Activated CD4-positive, alpha-beta T cell treated with anti-CD3 and anti-CD28 coated beads, Interleukin-2, amount 10 ng/mL, durations not matched to agents 7 days and 5 days (primary cell): ENCODE measurements at regions not wholly inside any gene's neighbourhood (a gene's known extent, or its start where the extent isn't known, plus 50 kb on each side); places are given as distances from the start of the nearest gene placed in this dataset.

Source experiments
- CTCF ChIA-PET: fragments of 350-600 bp; sonication (Branson Sonifier 250); formaldehyde crosslinking; loops from one replicate; lab custom pipeline; 2021; ENCODE audit warnings: antibody characterized with exemption; lab: Charles Lee
- POLR2A ChIA-PET: fragments of 350-600 bp; sonication (Branson Sonifier 250); formaldehyde crosslinking; loops from one replicate; lab custom pipeline; 2021; ENCODE audit warnings: antibody characterized with exemption; lab: Charles Lee
- DNase-seq: peaks from one replicate; pipeline ENCODE4 v3.0.0-alpha.2; 2020
- H3K27ac Mint-ChIP-seq: one replicate; pipeline ENCODE4 v1.8.0; 2021; ENCODE audit warnings: mild to moderate bottlenecking, moderate library complexity, mixed read lengths
- H3K27me3 Mint-ChIP-seq: one replicate; pipeline ENCODE4 v1.8.0; 2021; ENCODE audit warnings: mixed read lengths
- H3K36me3 Mint-ChIP-seq: one replicate; pipeline ENCODE4 v1.8.0; 2021; ENCODE audit warnings: low read depth, mixed read lengths
- H3K4me1 Mint-ChIP-seq: one replicate; pipeline ENCODE4 v1.8.0; 2021; ENCODE audit warnings: mixed read lengths
- H3K4me3 Mint-ChIP-seq: one replicate; pipeline ENCODE4 v1.8.0; 2021; ENCODE audit warnings: mild to moderate bottlenecking, moderate library complexity, mixed read lengths
- H3K9me3 Mint-ChIP-seq: one replicate; pipeline ENCODE4 v1.8.0; 2021; ENCODE audit warnings: mixed read lengths

GRCh38 chr22:27135031-27135981, 477.9 kb downstream of the MIAT start:
- CTCF ChIA-PET = no interaction called here
- Mint-ChIP-seq H3K4me1 (peaks cover 7% of the 10 kb centered on the region), H3K36me3 (no peaks in the 10 kb centered on the region), H3K27me3 (peaks cover 3% of the 10 kb centered on the region), H3K27ac (no peak overlapping the region), H3K4me3 (no peak overlapping the region), H3K9me3 (peaks cover 4% of the 10 kb centered on the region)
- no peak for DNase-seq
- POLR2A ChIA-PET = no interaction called here

GRCh38 chr22:27136596-27136995, 479.2 kb downstream of the MIAT start:
- peaks cover 6% of the 10 kb centered on the region for H3K27me3 Mint-ChIP-seq
- H3K4me1 Mint-ChIP-seq = peaks cover 7% of the 10 kb centered on the region
- no peaks in the 10 kb centered on the region for H3K36me3 Mint-ChIP-seq
- ChIA-PET POLR2A (no interaction called here), CTCF (no interaction called here)
- no peak overlapping the region for H3K27ac Mint-ChIP-seq
- no peak overlapping the region for H3K4me3 Mint-ChIP-seq
- no peak for DNase-seq
- peaks cover 4% of the 10 kb centered on the region for H3K9me3 Mint-ChIP-seq

DNA sequence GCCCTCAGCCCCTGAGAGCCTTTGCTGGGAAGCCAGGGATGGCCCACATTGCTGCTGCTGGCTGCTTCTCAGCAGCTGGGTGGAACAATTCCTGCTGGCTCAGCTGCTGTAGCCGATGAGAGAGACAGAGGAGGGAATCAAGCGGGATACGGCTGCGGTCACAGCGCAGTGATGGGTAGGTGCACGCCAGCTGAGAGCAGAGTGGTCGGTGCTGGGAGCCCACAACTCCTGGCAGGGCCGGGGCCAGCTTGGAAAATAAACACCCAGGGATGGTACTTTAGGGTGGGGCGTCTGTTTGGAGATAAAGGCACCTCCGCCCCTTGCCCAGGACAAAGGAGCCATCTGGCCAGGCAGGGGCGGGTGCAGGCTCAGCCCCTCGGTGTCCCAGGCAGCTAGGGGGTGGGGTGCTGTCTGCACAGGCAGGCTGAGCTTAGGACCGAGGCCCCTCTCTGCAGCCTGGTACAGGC, 480.5 kb downstream of the MIAT start:
- ChIA-PET CTCF (no interaction called here), POLR2A (no interaction called here)
- H3K36me3 Mint-ChIP-seq = no peaks in the 10 kb centered on the region
- peaks cover 4% of the 10 kb centered on the region for H3K9me3 Mint-ChIP-seq
- DNase-seq = no peak
- peaks cover 7% of the 10 kb centered on the region for H3K4me1 Mint-ChIP-seq
- no peak overlapping the region for H3K27ac Mint-ChIP-seq
- H3K4me3 Mint-ChIP-seq = no peak overlapping the region
- H3K27me3 Mint-ChIP-seq = peaks cover 5% of the 10 kb centered on the region

DNA sequence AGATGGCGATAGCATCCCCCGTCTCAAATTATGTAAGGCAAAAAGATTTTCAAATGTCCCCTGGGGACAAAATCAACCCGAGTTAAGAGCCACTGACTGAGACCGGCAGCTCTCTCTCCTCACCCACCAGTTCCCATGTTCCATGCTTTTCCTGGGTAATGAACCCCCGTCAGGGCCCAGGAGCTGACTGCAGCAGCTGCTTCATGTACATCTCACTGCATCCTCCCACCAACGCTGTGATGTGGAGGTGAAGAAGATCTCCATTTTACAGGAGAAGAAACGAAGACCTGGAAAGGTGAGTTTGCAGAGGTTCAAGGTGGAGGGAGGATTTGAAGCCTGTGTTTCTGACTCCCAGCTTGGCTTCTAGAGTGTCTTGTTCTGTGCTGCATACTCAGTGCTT, 481.1 kb downstream of the MIAT start:
- Mint-ChIP-seq H3K9me3 (peaks cover 4% of the 10 kb centered on the region), H3K27me3 (peaks cover 5% of the 10 kb centered on the region), H3K36me3 (no peaks in the 10 kb centered on the region), H3K27ac (no peak overlapping the region), H3K4me1 (peaks cover 7% of the 10 kb centered on the region), H3K4me3 (no peak overlapping the region)
- DNase-seq = no peak
- ChIA-PET POLR2A (no interaction called here), CTCF (no interaction called here)

DNA sequence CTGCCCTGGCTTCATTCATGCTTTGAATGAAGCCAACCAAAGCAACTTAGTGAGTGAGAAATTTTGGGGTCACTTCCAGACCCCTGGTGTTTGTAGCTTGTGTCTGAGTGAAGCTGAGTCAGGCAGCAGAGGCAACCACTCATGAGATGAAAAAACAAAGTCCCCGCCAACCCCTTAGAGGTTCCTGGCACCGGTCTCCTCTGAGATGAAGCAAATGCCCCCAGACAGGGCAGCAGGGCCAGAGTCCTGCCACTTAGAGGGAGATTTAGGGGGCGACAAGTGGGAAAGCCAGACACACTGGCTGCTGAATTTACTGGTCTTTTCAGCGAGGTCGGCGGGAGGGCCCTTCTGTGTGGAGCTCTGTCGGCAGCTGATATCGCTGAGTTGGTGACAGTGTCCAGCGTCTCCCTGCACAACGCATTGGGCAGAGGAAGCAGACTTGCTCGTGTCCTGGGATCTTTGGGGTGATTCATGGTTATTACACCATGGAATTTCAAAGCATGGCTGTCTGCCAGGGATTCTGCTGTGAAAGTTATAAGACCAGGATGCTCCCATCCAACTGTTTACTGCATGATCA, 482.6 kb downstream of the MIAT start:
- CTCF ChIA-PET = no interaction called here
- H3K27me3 Mint-ChIP-seq = peaks cover 5% of the 10 kb centered on the region
- H3K9me3 Mint-ChIP-seq = peaks cover 4% of the 10 kb centered on the region

DNA sequence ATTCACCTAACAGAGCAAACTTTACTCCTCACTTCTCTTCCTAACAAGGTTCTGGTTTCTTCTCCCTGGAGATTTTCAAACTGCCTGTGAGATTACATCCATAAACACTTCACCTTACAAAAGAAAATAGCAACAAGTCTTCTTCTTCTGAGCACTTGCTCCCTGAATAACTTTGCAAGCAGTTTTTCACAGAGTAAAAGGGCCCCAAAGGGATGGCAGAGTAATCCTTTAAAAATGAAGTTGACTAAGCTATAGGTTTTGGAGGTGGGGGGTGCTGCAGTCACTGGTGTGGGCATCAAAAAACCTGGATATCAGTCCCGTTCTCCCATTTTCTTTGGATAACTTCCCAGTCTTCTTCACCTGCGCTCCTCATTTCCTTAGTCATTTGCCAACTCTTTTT, 484.9 kb downstream of the MIAT start:
- POLR2A ChIA-PET = no interaction called here
- H3K27ac Mint-ChIP-seq = no peak overlapping the region
- no peaks in the 10 kb centered on the region for H3K9me3 Mint-ChIP-seq

More for the DNA sequence above, 482.6 kb downstream of the MIAT start:
- POLR2A ChIA-PET = no interaction called here
- DNase-seq = no peak
- no peak overlapping the region for H3K4me3 Mint-ChIP-seq
- H3K27ac Mint-ChIP-seq = no peak overlapping the region
- no peaks in the 10 kb centered on the region for H3K4me1 Mint-ChIP-seq
- no peaks in the 10 kb centered on the region for H3K36me3 Mint-ChIP-seq

DNA sequence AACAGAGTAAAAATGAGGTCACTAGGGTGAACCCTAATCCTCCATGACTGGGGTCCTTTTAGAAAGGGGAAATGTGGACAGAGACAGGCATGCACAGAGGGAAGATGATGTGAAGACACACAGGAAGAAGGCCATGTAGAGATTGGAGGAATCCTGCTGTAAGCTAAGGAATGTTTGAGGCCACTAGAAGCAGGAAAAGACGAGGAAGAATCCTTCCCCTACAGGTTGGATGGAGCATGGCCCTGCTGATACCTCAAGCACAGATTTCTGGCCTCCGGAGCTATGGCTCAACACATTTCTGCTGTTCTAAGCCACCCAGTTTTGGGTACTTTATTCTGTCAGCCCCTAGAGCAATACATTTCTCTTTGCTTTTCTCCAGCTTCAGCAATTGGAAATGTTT, 486.9 kb downstream of the MIAT start:
- no peaks in the 10 kb centered on the region for H3K36me3 Mint-ChIP-seq
- POLR2A ChIA-PET = no interaction called here
- no peak overlapping the region for H3K27ac Mint-ChIP-seq
- peaks cover 7% of the 10 kb centered on the region for H3K9me3 Mint-ChIP-seq
- peaks cover 5% of the 10 kb centered on the region for H3K27me3 Mint-ChIP-seq
- H3K4me3 Mint-ChIP-seq = no peak overlapping the region
- CTCF ChIA-PET = no interaction called here
- DNase-seq = no peak
- no peaks in the 10 kb centered on the region for H3K4me1 Mint-ChIP-seq

More for the DNA sequence above, 484.9 kb downstream of the MIAT start:
- Mint-ChIP-seq H3K27me3 (peaks cover 5% of the 10 kb centered on the region), H3K4me1 (no peaks in the 10 kb centered on the region), H3K36me3 (no peaks in the 10 kb centered on the region), H3K4me3 (no peak overlapping the region)
- no peak for DNase-seq
- CTCF ChIA-PET = no interaction called here

- H3K27me3 Mint-ChIP-seq = peaks cover 14% of the 10 kb centered on the region
- no peak overlapping the region for H3K4me3 Mint-ChIP-seq
- ChIA-PET CTCF (no interaction called here), POLR2A (no interaction called here)
- no peak for DNase-seq
- H3K36me3 Mint-ChIP-seq = no peaks in the 10 kb centered on the region
- H3K27ac Mint-ChIP-seq = no peak overlapping the region
- peaks cover 9% of the 10 kb centered on the region for H3K9me3 Mint-ChIP-seq
- peaks cover 4% of the 10 kb centered on the region for H3K4me1 Mint-ChIP-seq
Measured at GRCh38 chr22:27146866-27147633, 489.7 kb downstream of the MIAT start.

GRCh38 chr22:27148055-27148454, 490.7 kb downstream of the MIAT start:
- POLR2A ChIA-PET = no interaction called here
- Mint-ChIP-seq H3K4me3 (no peak overlapping the region), H3K27ac (no peak overlapping the region), H3K9me3 (peaks cover 9% of the 10 kb centered on the region), H3K4me1 (peaks cover 4% of the 10 kb centered on the region), H3K36me3 (no peaks in the 10 kb centered on the region), H3K27me3 (peaks cover 14% of the 10 kb centered on the region)
- no peak for DNase-seq
- CTCF ChIA-PET = no interaction called here

DNA sequence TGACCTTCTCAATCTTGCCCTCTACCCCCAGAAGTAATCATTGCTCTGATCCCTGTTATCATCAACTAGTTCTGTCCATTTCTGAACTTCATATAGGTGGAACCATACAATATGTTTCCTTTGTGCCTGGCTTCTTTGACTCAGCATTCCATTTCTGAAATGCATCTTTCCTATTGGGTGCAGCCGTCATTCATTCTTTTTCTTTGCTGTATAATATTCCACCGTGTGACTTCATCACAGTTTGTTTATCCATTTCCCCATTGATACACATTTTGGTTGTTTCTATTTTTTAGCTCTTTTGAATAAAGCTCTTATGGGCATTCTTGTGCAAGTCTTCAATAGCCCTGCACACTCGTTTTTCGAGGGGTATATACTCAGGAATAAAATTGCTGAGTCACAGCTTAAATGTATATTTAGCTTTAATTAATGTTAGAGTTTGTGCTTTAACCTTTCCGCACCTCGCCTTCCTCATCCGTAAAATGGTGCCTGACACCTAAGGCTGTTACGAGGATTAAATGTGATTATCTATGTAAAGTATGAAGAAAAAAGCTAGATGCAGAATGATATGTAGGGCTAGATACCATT, 491.6 kb downstream of the MIAT start:
- no peak for DNase-seq
- no peak overlapping the region for H3K27ac Mint-ChIP-seq
- CTCF ChIA-PET = no interaction called here
- POLR2A ChIA-PET = no interaction called here
- H3K4me1 Mint-ChIP-seq = peaks cover 4% of the 10 kb centered on the region
- peaks cover 16% of the 10 kb centered on the region for H3K27me3 Mint-ChIP-seq
- no peaks in the 10 kb centered on the region for H3K36me3 Mint-ChIP-seq
- H3K4me3 Mint-ChIP-seq = no peak overlapping the region
- H3K9me3 Mint-ChIP-seq = peaks cover 13% of the 10 kb centered on the region

DNA sequence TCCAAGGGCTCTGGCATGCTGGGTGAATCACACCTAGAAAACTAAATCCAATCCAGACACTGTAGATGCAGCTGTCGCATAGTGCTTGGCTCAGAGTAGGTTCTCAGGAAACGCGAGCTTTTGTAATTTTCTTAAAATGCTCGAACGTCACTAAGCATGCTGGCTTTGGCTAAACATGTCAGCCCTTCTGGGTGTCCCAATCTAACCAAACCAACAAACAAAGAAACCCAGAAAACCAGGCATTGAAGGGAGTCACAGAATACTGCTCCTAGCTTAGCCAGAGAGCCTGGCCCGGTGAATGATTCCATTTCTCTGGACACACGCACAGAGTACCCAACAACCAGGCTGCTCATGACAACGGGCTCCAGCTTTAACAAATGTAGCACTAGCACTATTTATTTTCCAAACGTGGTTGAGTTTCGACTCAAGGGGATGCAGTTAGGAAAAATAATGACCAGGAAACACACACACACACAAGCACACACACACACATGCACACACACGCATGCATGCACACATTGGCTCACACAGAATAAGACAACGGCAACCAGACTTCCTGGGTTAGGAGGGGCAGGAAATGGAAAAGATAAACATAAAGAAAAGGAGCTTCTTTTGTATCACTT, 492.6 kb downstream of the MIAT start:
- Mint-ChIP-seq H3K27me3 (peaks cover 16% of the 10 kb centered on the region), H3K9me3 (peaks cover 13% of the 10 kb centered on the region), H3K4me1 (peaks cover 4% of the 10 kb centered on the region), H3K4me3 (no peak overlapping the region), H3K36me3 (no peaks in the 10 kb centered on the region), H3K27ac (no peak overlapping the region)
- ChIA-PET CTCF (no interaction called here), POLR2A (no interaction called here)
- no peak for DNase-seq

DNA sequence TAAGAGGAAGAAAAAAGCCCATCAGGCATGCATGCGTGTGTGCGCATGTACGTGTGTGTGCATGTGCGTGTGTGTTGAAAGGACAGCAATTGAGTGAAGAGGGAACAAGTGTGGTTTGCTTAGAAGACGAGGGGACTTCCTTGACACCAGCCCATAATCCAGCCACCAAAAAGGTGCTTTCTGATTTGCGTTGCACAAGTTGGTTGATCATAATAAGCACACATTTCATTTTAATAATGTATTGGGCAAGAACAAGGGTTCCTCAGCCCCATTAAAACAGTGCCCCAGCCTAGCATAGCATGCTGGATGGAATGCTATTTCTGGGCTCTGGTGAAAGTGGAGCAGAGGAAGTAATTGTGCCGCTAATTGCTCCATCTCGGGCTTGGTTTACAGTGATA, 493.2 kb downstream of the MIAT start:
- H3K4me1 Mint-ChIP-seq = peaks cover 4% of the 10 kb centered on the region
- no peaks in the 10 kb centered on the region for H3K36me3 Mint-ChIP-seq
- no peak overlapping the region for H3K4me3 Mint-ChIP-seq
- POLR2A ChIA-PET = interaction anchor here (1.2 kb wide), 1 partner anchor 13 kb away, joined by 5 read pairs; no protein-coding TSS in a partner anchor
- no peak for DNase-seq
- CTCF ChIA-PET = no interaction called here
- peaks cover 13% of the 10 kb centered on the region for H3K9me3 Mint-ChIP-seq
- peaks cover 16% of the 10 kb centered on the region for H3K27me3 Mint-ChIP-seq
- H3K27ac Mint-ChIP-seq = no peak overlapping the region
